ENCODE measurements at regions not wholly inside any gene's neighbourhood (a gene's known extent, or its start where the extent isn't known, plus 50 kb on each side); places are given as distances from the start of the nearest gene placed in this dataset.

DNA sequence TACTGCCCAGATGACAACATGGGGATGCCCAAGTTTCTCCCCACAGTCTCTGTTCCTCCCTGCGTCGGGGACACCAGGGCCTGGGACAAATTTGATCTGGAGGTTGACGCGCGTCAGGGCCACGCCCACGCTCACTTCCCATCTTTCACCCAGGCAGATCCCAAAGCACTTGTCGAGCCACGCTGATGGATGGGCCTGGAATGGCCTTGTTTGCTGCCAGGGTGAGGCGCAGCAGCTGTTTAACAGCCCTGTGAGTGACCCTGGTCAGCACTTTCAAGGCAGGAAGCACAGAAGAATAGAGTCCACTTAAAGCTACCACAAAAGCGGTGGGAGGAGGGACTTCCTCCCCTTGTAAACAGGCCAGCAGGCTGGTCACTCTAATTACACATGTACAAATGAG lies 324.7 kb upstream of the JARID2 start:
- no peaks in the 10 kb centered on the region for H3K36me3 ChIP-seq (replicated peaks)
- no peak overlapping the region for H3K27ac ChIP-seq
- DNase-seq: no peak
- in situ Hi-C loops (cut with HindIII; ENCODE audit: low pct_ligation_motif_present, low sequenced_read_pairs): no loop called here
- TF ChIP-seq, protein P1, sequence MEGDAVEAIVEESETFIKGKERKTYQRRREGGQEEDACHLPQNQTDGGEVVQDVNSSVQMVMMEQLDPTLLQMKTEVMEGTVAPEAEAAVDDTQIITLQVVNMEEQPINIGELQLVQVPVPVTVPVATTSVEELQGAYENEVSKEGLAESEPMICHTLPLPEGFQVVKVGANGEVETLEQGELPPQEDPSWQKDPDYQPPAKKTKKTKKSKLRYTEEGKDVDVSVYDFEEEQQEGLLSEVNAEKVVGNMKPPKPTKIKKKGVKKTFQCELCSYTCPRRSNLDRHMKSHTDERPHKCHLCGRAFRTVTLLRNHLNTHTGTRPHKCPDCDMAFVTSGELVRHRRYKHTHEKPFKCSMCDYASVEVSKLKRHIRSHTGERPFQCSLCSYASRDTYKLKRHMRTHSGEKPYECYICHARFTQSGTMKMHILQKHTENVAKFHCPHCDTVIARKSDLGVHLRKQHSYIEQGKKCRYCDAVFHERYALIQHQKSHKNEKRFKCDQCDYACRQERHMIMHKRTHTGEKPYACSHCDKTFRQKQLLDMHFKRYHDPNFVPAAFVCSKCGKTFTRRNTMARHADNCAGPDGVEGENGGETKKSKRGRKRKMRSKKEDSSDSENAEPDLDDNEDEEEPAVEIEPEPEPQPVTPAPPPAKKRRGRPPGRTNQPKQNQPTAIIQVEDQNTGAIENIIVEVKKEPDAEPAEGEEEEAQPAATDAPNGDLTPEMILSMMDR (IDR thresholded peaks at IDR 0.05; ENCODE audit: low read depth, low read length, missing control alignments): no peak
- no peak overlapping the region for H3K4me3 ChIP-seq (ENCODE audit: low read depth, low read length)
- H3K27me3 ChIP-seq (replicated peaks): no peaks in the 10 kb centered on the region

DNA sequence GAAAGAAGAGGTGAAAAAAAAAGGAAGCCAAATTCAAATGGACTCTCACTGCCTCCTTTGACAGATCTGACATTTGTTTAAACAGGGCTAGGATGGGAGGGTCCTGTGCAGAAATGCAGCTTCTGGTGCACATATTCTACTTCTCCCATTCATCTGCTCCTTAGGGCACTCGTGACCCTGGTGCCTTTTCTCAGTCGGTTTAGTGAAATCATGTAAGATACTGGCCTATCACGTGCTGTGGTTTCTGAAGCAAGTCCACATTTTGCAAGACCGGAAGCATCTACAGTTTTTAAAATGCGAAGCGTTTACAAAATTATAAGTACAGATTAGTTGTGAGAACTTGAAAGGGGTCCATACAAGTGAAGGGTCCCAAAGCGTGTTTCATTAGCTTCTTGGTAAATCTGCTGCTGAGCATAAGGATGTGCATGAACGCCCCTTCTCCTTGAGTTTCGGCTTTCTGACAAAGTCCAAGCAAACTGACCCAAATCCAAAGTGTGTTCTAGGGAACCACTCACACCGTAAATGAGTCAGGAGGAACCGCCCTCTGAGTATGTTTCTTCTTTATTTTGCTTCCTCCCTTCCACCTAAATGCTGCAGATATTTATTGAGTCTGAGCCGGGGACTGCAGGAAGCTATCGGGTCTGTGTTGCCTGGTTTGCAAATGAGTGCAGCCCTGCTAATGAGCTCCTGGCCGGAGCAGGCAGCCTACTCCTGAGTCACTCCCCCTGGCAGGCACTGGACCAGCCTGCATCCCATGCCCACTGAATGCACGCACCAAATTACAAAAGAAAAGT lies 323.8 kb upstream of the JARID2 start:
- in situ Hi-C loops (cut with HindIII; ENCODE audit: low pct_ligation_motif_present, low sequenced_read_pairs): no loop called here
- Histone ChIP-seq H3K27me3 (replicated peaks) (no peaks in the 10 kb centered on the region), H3K4me3 (ENCODE audit: low read depth, low read length) (no peak overlapping the region), H3K36me3 (replicated peaks) (no peaks in the 10 kb centered on the region), H3K27ac (no peak overlapping the region)
- no peak for DNase-seq
- TF ChIP-seq, protein P1 (IDR thresholded peaks at IDR 0.05; ENCODE audit: low read depth, low read length, missing control alignments): no peak

DNA sequence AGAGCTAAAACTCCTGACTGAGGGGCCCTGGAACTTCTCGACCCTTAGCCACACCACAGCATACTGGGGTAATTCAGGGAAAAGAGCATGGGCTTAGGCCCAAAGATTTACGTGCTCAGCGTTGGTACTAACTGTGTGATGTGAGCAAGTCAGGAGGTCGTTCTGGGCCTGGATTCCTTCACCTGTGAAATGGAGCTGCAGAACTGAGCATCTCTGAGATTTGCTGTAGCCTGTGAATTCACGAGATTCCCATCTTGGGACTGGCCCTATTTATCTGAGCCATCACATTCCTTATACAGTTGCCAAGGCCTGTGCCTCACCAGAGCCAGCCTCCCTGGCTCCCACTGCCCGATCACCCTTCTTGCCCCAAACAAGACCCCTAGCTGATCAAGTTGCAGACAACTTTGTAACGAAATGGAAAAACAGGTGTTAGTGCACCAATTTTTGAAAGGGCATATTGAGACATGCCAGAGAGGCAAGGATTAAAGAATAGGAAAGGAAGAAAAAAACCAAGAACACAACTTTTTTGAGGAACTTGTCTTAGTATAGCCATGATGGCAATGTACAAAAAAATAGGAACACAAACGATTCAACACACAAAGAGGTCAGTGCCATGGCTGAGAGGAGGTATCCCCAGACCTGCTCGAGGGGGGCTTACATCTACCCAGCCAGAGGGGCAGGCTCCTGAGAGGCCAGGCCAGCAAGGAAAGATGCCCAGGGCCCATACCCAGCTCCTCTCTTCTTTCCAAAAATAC lies 323.0 kb upstream of the JARID2 start:
- in situ Hi-C loops (cut with HindIII; ENCODE audit: low pct_ligation_motif_present, low sequenced_read_pairs): no loop called here
- H3K27me3 ChIP-seq (replicated peaks): no peaks in the 10 kb centered on the region
- TF ChIP-seq, protein P1 (IDR thresholded peaks at IDR 0.05; ENCODE audit: low read depth, low read length, missing control alignments): no peak
- no peak for DNase-seq
- H3K4me3 ChIP-seq (ENCODE audit: low read depth, low read length): no peak overlapping the region
- no peak overlapping the region for H3K27ac ChIP-seq
- no peaks in the 10 kb centered on the region for H3K36me3 ChIP-seq (replicated peaks)

DNA sequence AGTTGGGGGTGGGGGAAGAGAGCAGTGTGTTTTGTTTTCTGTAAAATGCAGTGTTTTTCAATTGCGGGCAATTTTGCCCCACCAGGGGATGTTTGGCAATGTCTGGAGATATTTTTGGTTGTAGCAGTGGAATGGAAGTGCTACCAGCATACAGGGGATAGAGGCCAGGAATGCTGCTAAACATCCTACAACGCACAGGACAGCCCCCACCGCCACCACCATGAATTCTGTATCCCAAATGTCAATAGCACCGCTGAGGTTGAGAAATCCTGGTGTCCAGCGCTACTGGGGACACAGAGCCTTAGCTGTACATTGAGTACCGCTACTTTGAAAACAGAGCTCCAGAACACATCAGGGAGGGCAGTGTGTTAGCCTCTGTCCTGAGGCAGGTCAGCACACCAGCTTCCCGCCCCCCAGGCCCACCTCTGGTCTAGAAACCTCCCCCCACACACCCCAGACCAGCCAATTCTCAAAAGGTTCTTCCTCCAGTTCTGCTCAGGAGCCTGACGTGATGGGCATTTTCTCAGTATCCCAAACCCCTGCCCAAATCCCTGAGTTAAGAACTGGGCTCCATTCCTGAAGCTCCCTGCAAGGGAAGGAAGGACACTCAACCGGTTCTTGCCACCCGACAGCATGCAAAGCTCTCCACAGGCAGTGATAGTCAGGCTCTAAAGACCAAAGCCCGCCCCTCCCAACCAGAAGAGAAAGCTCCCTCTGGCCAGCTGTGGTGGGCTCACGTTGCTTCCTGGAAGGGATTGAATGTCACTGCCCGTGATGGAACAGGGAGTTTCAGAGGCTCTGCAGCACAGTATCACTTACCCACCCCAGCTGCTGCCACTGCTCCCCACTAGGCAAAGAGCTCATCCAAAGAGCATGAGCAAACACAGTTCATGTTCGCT lies 321.5 kb upstream of the JARID2 start:
- in situ Hi-C loops (cut with HindIII; ENCODE audit: low pct_ligation_motif_present, low sequenced_read_pairs): no loop called here

DNA sequence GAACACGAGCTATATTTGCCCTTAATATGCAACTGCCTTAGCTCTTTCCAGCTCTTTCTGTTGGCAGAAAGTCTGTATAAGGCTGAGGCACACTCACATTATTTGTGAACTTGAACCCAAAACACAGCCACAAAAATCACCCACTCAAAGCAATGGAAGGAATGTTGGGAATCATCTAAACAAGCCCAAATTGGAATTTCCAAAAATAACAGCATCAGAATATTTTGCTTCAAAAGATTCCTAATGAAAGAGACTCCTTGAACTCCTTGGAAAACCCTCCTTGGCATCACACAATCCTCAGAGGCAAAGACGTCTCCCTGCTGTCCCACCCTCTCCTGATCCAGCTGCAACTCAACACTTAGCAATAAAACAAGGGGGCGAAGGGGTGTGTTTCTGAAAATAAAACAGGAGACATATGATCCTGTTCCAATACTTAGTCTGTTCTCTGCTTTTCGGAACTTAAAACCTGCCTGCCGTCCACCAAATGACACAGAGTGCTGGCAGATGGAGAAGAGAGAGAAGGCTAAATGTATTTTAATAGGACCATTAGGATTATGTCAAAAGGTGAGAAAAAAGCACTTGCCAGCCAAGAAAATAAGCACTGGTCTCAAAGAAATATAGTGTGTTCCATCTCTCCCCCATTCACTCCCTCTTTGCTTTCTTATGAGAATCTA lies 320.7 kb upstream of the JARID2 start:
- DNase-seq: no peak
- in situ Hi-C loops (cut with HindIII; ENCODE audit: low pct_ligation_motif_present, low sequenced_read_pairs): no loop called here
- TF ChIP-seq, protein P1 (IDR thresholded peaks at IDR 0.05; ENCODE audit: low read depth, low read length, missing control alignments): no peak

More for the DNA sequence above, 321.5 kb upstream of the JARID2 start:
- H3K27ac ChIP-seq: no peak overlapping the region
- no peaks in the 10 kb centered on the region for H3K27me3 ChIP-seq (replicated peaks)
- DNase-seq: no peak
- no peak overlapping the region for H3K4me3 ChIP-seq (ENCODE audit: low read depth, low read length)
- TF ChIP-seq, protein P1 (IDR thresholded peaks at IDR 0.05; ENCODE audit: low read depth, low read length, missing control alignments): no peak
- H3K36me3 ChIP-seq (replicated peaks): no peaks in the 10 kb centered on the region

More for the DNA sequence above, 320.7 kb upstream of the JARID2 start:
- Histone ChIP-seq H3K4me3 (ENCODE audit: low read depth, low read length) (no peak overlapping the region), H3K27ac (no peak overlapping the region), H3K36me3 (replicated peaks) (no peaks in the 10 kb centered on the region), H3K27me3 (replicated peaks) (no peaks in the 10 kb centered on the region)
